ENCODE measurements at regions not wholly inside any gene's neighbourhood (a gene's known extent, or its start where the extent isn't known, plus 50 kb on each side); places are given as distances from the start of the nearest gene placed in this dataset.

DNA sequence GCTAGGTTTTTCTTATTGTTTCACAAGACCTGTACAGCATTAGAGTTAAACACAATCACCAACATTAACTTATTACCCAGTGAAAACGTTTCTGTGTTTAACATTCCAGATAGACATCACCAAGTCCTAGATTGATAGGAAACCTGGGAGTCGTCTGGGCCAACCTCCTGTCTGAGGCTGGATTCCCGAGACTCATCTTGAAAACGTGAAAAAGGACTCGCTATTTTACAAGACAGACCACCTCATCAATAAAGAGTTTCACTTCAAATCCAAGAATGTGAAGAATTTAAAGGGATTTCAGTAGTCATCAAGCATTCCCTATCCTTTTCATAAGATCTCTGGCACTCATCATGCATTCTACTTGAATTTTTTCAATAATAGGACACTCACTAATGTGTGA lies 626.6 kb downstream of the MCTP2 start:
- TF ChIP-seq, protein P1, sequence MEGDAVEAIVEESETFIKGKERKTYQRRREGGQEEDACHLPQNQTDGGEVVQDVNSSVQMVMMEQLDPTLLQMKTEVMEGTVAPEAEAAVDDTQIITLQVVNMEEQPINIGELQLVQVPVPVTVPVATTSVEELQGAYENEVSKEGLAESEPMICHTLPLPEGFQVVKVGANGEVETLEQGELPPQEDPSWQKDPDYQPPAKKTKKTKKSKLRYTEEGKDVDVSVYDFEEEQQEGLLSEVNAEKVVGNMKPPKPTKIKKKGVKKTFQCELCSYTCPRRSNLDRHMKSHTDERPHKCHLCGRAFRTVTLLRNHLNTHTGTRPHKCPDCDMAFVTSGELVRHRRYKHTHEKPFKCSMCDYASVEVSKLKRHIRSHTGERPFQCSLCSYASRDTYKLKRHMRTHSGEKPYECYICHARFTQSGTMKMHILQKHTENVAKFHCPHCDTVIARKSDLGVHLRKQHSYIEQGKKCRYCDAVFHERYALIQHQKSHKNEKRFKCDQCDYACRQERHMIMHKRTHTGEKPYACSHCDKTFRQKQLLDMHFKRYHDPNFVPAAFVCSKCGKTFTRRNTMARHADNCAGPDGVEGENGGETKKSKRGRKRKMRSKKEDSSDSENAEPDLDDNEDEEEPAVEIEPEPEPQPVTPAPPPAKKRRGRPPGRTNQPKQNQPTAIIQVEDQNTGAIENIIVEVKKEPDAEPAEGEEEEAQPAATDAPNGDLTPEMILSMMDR (conservative IDR thresholded peaks at IDR 0.05; ENCODE audit: low read depth, low read length): no peak
- no peak for TF ChIP-seq EZH2 (IDR thresholded peaks at IDR 0.05; ENCODE audit: borderline replicate concordance, low read depth, low read length, poor library complexity, severe bottlenecking)
